GM12878 (cell line): ENCODE measurements at regions not wholly inside any gene's neighbourhood (a gene's known extent, or its start where the extent isn't known, plus 50 kb on each side); places are given as distances from the start of the nearest gene placed in this dataset.

ENCODE experiments used
- ATAC-seq: fragments of 200-7000 bp; cut with Tn5 transposase; 3 replicates; pipeline ENCODE4 v1.9.1; 2020; ENCODE audit warnings: mild to moderate bottlenecking, moderate library complexity
- BruUV-seq: library from RNA; stranded (reverse); fragments of 400-500 nt; replicated peaks from 2 replicates; lab custom pipeline; 2021; lab: Mats Ljungman, UMichigan
- CTCF ChIA-PET: fragments of 300-600 bp; sonication (Branson Sonifier 250); formaldehyde crosslinking; extraction: SDS; loops from one replicate; lab custom pipeline; 2021; ENCODE audit warnings: inconsistent platforms; lab: Yijun Ruan, JAX
- POLR2A ChIA-PET: fragments of 350-600 bp; formaldehyde crosslinking; extraction: SDS; loops from one replicate; lab custom pipeline; 2021; ENCODE audit warnings: inconsistent platforms; lab: Charles Lee
- RAD21 ChIA-PET: fragments of 300-600 bp; sonication (Branson Sonifier 250); formaldehyde crosslinking; loops from one replicate; lab custom pipeline; 2023; ENCODE audit warnings: antibody characterized with exemption; ENCODE audit not compliant: unreplicated experiment; lab: Charles Lee
- SMC1A ChIA-PET: fragments of 300-600 bp; sonication (Branson Sonifier 250); formaldehyde crosslinking; loops from one replicate; lab custom pipeline; 2023; ENCODE audit not compliant: unreplicated experiment, uncharacterized antibody; lab: Charles Lee
- DNase-seq: peaks from one replicate; pipeline ENCODE4 v3.0.0-alpha.2; 2011; ENCODE audit warnings: low read depth, low spot score
- FAIRE-seq: peaks from 3 replicates; lab custom pipeline; 2011; peaks lifted over from hg19 to GRCh38; lab: Jason Lieb, UNC
- H2AFZ ChIP-seq: 2 replicates; pipeline ENCODE4 v1.6.0; 2011; ENCODE audit warnings: low read depth, low read length, control low read depth; ENCODE audit not compliant: control insufficient read depth
- H3K27ac ChIP-seq: 2 replicates; pipeline ENCODE4 v1.5.1; 2011; ENCODE audit warnings: control low read depth; ENCODE audit not compliant: control insufficient read depth, insufficient read depth
- H3K27me3 ChIP-seq, 2 experiments: replicated peaks in 1 of 2; 2 replicates each; pipeline versions ENCODE4 v1.6.0 to v1.6.1; 2011; ENCODE audit warnings: low read length in 1 of 2; ENCODE audit not compliant: control insufficient read depth in 2 of 2, insufficient read depth in 2 of 2
- H3K36me3 ChIP-seq, 2 experiments: 2 replicates each; pipeline ENCODE4 v1.5.1; 2011; ENCODE audit warnings: low read length in 1 of 2; ENCODE audit not compliant: control insufficient read depth in 2 of 2, insufficient read depth in 2 of 2
- H3K4me1 ChIP-seq: 2 replicates; pipeline ENCODE4 v1.6.1; 2011; ENCODE audit warnings: mild to moderate bottlenecking, low read length, moderate library complexity, mixed read lengths; ENCODE audit not compliant: control insufficient read depth, insufficient read depth
- H3K4me2 ChIP-seq: 2 replicates; pipeline ENCODE4 v1.6.0; 2011; ENCODE audit warnings: control low read depth; ENCODE audit not compliant: control insufficient read depth, insufficient read depth
- H3K4me3 ChIP-seq: fragments of 200-600 bp; sonication (generic); 2 replicates; pipeline ENCODE4 v1.5.1; 2016
- H3K79me2 ChIP-seq: 2 replicates; pipeline ENCODE4 v1.6.0; 2011; ENCODE audit warnings: low read length; ENCODE audit not compliant: control insufficient read depth, insufficient read depth
- H3K9ac ChIP-seq: 2 replicates; pipeline ENCODE4 v1.8.0; 2011; ENCODE audit warnings: low read length, control low read depth, mixed read lengths; ENCODE audit not compliant: control insufficient read depth, insufficient read depth
- H3K9me3 ChIP-seq: replicated peaks from 3 replicates; pipeline ENCODE4 v1.5.1; 2011; ENCODE audit warnings: mild to moderate bottlenecking, low read length; ENCODE audit not compliant: control insufficient read depth, insufficient read depth
- H4K20me1 ChIP-seq: 2 replicates; pipeline ENCODE4 v1.6.0; 2011; ENCODE audit not compliant: control insufficient read depth, insufficient read depth
- ATF7 ChIP-seq: fragments of 450-650 bp; IDR thresholded peaks from 2 replicates; pipeline ENCODE4 v1.6.1; 2016; ENCODE audit warnings: low read depth, mild to moderate bottlenecking
- NFIC ChIP-seq: IDR thresholded peaks from 2 replicates; pipeline ENCODE4 v1.6.1; 2012; ENCODE audit warnings: low read depth, mild to moderate bottlenecking, inconsistent platforms, low read length, moderate library complexity
- TARDBP ChIP-seq: IDR thresholded peaks from 2 replicates; pipeline ENCODE4 v1.6.1; 2016; ENCODE audit warnings: borderline replicate concordance
- TBL1XR1 ChIP-seq: IDR thresholded peaks from 2 replicates; pipeline ENCODE4 v1.6.1; 2012; ENCODE audit warnings: low read depth, low read length, improper control_type of control experiment
- ZNF24 ChIP-seq: fragments of 450-650 bp; IDR thresholded peaks from 2 replicates; pipeline ENCODE4 v1.6.1; 2017; ENCODE audit warnings: antibody characterized with exemption, mild to moderate bottlenecking
- ZNF622 ChIP-seq: fragments of 450-650 bp; IDR thresholded peaks from 2 replicates; pipeline ENCODE4 v1.6.1; 2017; ENCODE audit warnings: mild to moderate bottlenecking, inconsistent platforms
- WGBS: methylation state at CpG from one replicate; pipeline ENCODE4 v1.1.6; 2016; ENCODE audit warnings: low lambda C conversion rate; ENCODE audit not compliant: insufficient replicate concordance, insufficient coverage; ENCODE audit errors: missing lambda C conversion rate; 5-methylcytosine and 5-hydroxymethylcytosine counted together
- in situ Hi-C: fragments of 300-500 bp; cut with MboI; formaldehyde crosslinking; loops from 9 replicates; pipeline ENCODE4 v1.14.3; 2018; ENCODE audit warnings: mixed read lengths
- intact Hi-C: fragments of 100-400 bp; cut with micrococcal nuclease; formaldehyde crosslinking; loops from one replicate; pipeline ENCODE4 v1.14.2; 2022; ENCODE audit not compliant: unreplicated experiment
- TF ChIP-seq, protein P1 (sequence below): fragments of 450-650 bp; IDR thresholded peaks from 2 replicates; pipeline ENCODE4 v1.6.1; 2016; ENCODE audit warnings: mild to moderate bottlenecking, moderate library complexity, borderline replicate concordance
- TF ChIP-seq, protein P2 (sequence below): fragments of 450-650 bp; IDR thresholded peaks from 2 replicates; pipeline ENCODE4 v1.6.1; 2014; ENCODE audit warnings: mild to moderate bottlenecking
- TF ChIP-seq, protein P3 (sequence below): fragments of 450-650 bp; IDR thresholded peaks from 2 replicates; pipeline ENCODE4 v1.6.1; 2016; ENCODE audit warnings: mild to moderate bottlenecking

DNA sequence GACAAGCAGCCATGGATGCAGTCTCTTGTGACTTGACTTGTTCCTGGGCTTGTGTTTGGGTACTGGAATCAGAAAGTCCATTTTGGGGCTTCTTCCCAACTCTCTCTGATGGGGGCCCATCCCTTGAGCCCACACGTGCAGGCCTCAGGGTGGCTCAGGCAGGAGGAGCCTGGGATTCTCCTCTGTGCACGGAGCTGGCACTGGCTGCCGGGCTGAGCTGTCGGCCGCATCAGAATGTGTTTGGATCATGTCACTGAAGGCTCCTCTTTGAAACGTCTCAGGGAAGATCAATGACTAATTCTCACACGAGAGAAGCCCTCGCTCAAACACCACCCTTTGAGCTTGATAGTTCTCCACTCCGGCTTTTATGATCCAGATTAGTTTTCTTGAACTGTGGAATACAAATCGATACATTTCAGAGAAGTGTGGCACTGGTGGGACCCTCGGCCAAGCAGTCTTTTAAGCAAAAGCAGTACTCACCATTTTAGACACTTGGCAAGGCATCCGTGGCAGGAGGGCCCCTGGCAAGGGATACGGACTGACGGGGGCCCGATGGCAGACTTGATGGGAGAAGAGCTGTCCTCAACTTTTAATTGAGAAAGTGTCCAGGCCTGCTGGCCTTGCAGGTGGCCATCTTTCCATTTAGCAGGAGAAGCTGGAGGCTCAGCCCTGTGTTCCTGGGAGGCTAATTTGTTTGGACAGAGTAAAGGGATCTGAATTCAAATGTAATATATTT, 220.7 kb upstream of the C1orf174 start:
- H3K9ac ChIP-seq, result no peak overlapping the region
- BruUV-seq, result no TSS peak
- H3K79me2 ChIP-seq, result no peaks in the 10 kb centered on the region
- FAIRE-seq (no peak), ATAC-seq (no peak), DNase-seq (no peak)
- RAD21 ChIA-PET, result no interaction called here
- no peaks in the 10 kb centered on the region for H3K9me3 ChIP-seq
- no peaks in the 10 kb centered on the region; a peak in 1 of 4 replicates for H3K27me3 ChIP-seq
- no peak overlapping the region for H3K27ac ChIP-seq
- no peaks in the 10 kb centered on the region for H3K4me1 ChIP-seq
- intact Hi-C loops, result no loop called here
- TF ChIP-seq, protein P1, sequence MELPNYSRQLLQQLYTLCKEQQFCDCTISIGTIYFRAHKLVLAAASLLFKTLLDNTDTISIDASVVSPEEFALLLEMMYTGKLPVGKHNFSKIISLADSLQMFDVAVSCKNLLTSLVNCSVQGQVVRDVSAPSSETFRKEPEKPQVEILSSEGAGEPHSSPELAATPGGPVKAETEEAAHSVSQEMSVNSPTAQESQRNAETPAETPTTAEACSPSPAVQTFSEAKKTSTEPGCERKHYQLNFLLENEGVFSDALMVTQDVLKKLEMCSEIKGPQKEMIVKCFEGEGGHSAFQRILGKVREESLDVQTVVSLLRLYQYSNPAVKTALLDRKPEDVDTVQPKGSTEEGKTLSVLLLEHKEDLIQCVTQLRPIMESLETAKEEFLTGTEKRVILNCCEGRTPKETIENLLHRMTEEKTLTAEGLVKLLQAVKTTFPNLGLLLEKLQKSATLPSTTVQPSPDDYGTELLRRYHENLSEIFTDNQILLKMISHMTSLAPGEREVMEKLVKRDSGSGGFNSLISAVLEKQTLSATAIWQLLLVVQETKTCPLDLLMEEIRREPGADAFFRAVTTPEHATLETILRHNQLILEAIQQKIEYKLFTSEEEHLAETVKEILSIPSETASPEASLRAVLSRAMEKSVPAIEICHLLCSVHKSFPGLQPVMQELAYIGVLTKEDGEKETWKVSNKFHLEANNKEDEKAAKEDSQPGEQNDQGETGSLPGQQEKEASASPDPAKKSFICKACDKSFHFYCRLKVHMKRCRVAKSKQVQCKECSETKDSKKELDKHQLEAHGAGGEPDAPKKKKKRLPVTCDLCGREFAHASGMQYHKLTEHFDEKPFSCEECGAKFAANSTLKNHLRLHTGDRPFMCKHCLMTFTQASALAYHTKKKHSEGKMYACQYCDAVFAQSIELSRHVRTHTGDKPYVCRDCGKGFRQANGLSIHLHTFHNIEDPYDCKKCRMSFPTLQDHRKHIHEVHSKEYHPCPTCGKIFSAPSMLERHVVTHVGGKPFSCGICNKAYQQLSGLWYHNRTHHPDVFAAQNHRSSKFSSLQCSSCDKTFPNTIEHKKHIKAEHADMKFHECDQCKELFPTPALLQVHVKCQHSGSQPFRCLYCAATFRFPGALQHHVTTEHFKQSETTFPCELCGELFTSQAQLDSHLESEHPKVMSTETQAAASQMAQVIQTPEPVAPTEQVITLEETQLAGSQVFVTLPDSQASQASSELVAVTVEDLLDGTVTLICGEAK, result no peak
- TF ChIP-seq, protein P2, sequence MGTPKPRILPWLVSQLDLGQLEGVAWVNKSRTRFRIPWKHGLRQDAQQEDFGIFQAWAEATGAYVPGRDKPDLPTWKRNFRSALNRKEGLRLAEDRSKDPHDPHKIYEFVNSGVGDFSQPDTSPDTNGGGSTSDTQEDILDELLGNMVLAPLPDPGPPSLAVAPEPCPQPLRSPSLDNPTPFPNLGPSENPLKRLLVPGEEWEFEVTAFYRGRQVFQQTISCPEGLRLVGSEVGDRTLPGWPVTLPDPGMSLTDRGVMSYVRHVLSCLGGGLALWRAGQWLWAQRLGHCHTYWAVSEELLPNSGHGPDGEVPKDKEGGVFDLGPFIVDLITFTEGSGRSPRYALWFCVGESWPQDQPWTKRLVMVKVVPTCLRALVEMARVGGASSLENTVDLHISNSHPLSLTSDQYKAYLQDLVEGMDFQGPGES, result no peak
- TF ChIP-seq ZNF622 (no peak), ZNF24 (no peak), NFIC (no peak), TBL1XR1 (no peak), ATF7 (no peak), TARDBP (no peak)
- TF ChIP-seq, protein P3, sequence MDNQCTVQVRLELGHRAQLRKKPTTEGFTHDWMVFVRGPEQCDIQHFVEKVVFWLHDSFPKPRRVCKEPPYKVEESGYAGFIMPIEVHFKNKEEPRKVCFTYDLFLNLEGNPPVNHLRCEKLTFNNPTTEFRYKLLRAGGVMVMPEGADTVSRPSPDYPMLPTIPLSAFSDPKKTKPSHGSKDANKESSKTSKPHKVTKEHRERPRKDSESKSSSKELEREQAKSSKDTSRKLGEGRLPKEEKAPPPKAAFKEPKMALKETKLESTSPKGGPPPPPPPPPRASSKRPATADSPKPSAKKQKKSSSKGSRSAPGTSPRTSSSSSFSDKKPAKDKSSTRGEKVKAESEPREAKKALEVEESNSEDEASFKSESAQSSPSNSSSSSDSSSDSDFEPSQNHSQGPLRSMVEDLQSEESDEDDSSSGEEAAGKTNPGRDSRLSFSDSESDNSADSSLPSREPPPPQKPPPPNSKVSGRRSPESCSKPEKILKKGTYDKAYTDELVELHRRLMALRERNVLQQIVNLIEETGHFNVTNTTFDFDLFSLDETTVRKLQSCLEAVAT, result no peak
- no peaks in the 10 kb centered on the region for H3K36me3 ChIP-seq
- H2AFZ ChIP-seq, result no peak overlapping the region
- H3K4me3 ChIP-seq, result no peak overlapping the region
- H4K20me1 ChIP-seq, result no peaks in the 10 kb centered on the region
- POLR2A ChIA-PET, result no interaction called here
- H3K4me2 ChIP-seq, result no peak overlapping the region
- WGBS, result 13% methylated on average over 15 of the region's 15 CpGs
- in situ Hi-C loops, result no loop called here
- SMC1A ChIA-PET, result interaction anchor here (0.6 kb wide), 1 partner anchor 9 kb away, joined by 4 read pairs; no protein-coding TSS in a partner anchor
- CTCF ChIA-PET, result no interaction called here
